PC-3 (cell line): ENCODE measurements at regions not wholly inside any gene's neighbourhood (a gene's known extent, or its start where the extent isn't known, plus 50 kb on each side); places are given as distances from the start of the nearest gene placed in this dataset.

Experiments
- ATAC-seq: fragments of 200-7000 bp; cut with Tn5 transposase; 2 replicates; pipeline ENCODE4 v1.9.1; 2020; ENCODE audit warnings: mild to moderate bottlenecking, moderate library complexity
- BruUV-seq: library from RNA; stranded (reverse); fragments of 400-500 nt; replicated peaks from 2 replicates; lab custom pipeline; 2021; lab: Mats Ljungman, UMichigan
- CTCF ChIA-PET: fragments of 300-600 bp; sonication (Branson Sonifier 250); formaldehyde crosslinking; loops from one replicate; lab custom pipeline; 2022; ENCODE audit warnings: antibody characterized with exemption; lab: Charles Lee
- POLR2A ChIA-PET: fragments of 300-600 bp; sonication (Branson Sonifier 250); formaldehyde crosslinking; loops from one replicate; lab custom pipeline; 2022; ENCODE audit warnings: antibody characterized with exemption; ENCODE audit not compliant: unreplicated experiment; lab: Charles Lee
- DNase-seq: peaks from one replicate; pipeline ENCODE4 v3.0.0-alpha.2; 2015
- H2AFZ ChIP-seq: fragments of 300-600 bp; sonication (generic); 2 replicates; pipeline ENCODE4 v1.6.0; 2016; ENCODE audit warnings: antibody characterized with exemption, low read length
- H3F3A ChIP-seq: fragments of 300-600 bp; sonication (generic); one replicate; pipeline ENCODE4 v1.6.0; 2017; ENCODE audit warnings: antibody characterized with exemption, low read length, control low read depth, mild to moderate bottlenecking; ENCODE audit not compliant: unreplicated experiment
- H3K27ac ChIP-seq: fragments of 300-600 bp; sonication (generic); 2 replicates; pipeline ENCODE4 v1.5.1; 2016; ENCODE audit warnings: mild to moderate bottlenecking, low read length
- H3K27me3 ChIP-seq: fragments of 300-600 bp; sonication (generic); 2 replicates; pipeline ENCODE4 v1.6.1; 2016; ENCODE audit warnings: low read length, mixed read lengths
- H3K36me3 ChIP-seq: fragments of 300-600 bp; sonication (generic); 2 replicates; pipeline ENCODE4 v1.6.1; 2016; ENCODE audit warnings: low read depth, mixed run types, low read length, mixed read lengths
- H3K4me1 ChIP-seq: fragments of 300-600 bp; sonication (generic); 2 replicates; pipeline ENCODE4 v1.5.1; 2016; ENCODE audit warnings: low read length; ENCODE audit not compliant: insufficient read depth
- H3K4me2 ChIP-seq: fragments of 300-600 bp; sonication (generic); 2 replicates; pipeline ENCODE4 v1.6.0; 2016; ENCODE audit warnings: low read length
- H3K4me3 ChIP-seq: fragments of 300-600 bp; sonication (generic); 2 replicates; pipeline ENCODE4 v1.5.1; 2016; ENCODE audit warnings: mild to moderate bottlenecking, low read length, mixed read lengths
- H3K79me2 ChIP-seq: fragments of 300-600 bp; sonication (generic); 2 replicates; pipeline ENCODE4 v1.6.1; 2017; ENCODE audit warnings: low read length, mixed read lengths
- H3K9ac ChIP-seq: fragments of 300-600 bp; sonication (generic); 2 replicates; pipeline ENCODE4 v1.6.0; 2016; ENCODE audit warnings: mild to moderate bottlenecking, low read length
- H3K9me2 ChIP-seq: fragments of 300-600 bp; sonication (generic); replicated peaks from 2 replicates; pipeline ENCODE4 v1.6.1; 2016; ENCODE audit warnings: mixed run types, low read length, mixed read lengths
- H3K9me3 ChIP-seq: fragments of 300-600 bp; sonication (generic); 2 replicates; pipeline ENCODE4 v1.6.1; 2016; ENCODE audit warnings: low read length, mixed read lengths
- H4K20me1 ChIP-seq: fragments of 300-600 bp; sonication (generic); 2 replicates; pipeline ENCODE4 v1.6.1; 2016; ENCODE audit warnings: low read length, mixed read lengths
- CTCF ChIP-seq: fragments of 300-600 bp; sonication (generic); conservative IDR thresholded peaks from 2 replicates; pipeline ENCODE4 v1.5.1; 2017; ENCODE audit warnings: antibody characterized with exemption, low read depth, mild to moderate bottlenecking, low read length
- EZH2 ChIP-seq: fragments of 300-600 bp; sonication (generic); IDR thresholded peaks from one replicate; pipeline ENCODE4 v1.6.1; 2017; ENCODE audit warnings: antibody characterized with exemption, mild to moderate bottlenecking, low read length; ENCODE audit not compliant: unreplicated experiment
- EZH2phosphoT487 ChIP-seq: fragments of 300-600 bp; sonication (generic); IDR thresholded peaks from 2 replicates; pipeline ENCODE4 v1.6.1; 2018; ENCODE audit warnings: mild to moderate bottlenecking, antibody characterized with exemption, low read length, borderline replicate concordance
- intact Hi-C: fragments of 100-400 bp; cut with micrococcal nuclease; formaldehyde crosslinking; loops from 2 replicates; pipeline ENCODE4 v1.9.0; 2023

GRCh38 chr7:41139789-41140188, 563.1 kb downstream of the INHBA start:
- Histone ChIP-seq H3K9ac (no peak overlapping the region), H4K20me1 (no peaks in the 10 kb centered on the region), H3K9me3 (no peaks in the 10 kb centered on the region), H3K4me3 (no peak overlapping the region), H3K79me2 (no peaks in the 10 kb centered on the region), H3F3A (no peaks in the 10 kb centered on the region), H3K27me3 (no peaks in the 10 kb centered on the region), H3K36me3 (no peaks in the 10 kb centered on the region), H3K4me2 (no peak overlapping the region), H3K27ac (no peak overlapping the region), H3K4me1 (peaks cover 7% of the 10 kb centered on the region), H3K9me2 (no peaks in the 10 kb centered on the region), H2AFZ (no peak overlapping the region)
- intact Hi-C loops, result no loop called here
- POLR2A ChIA-PET, result no interaction called here
- no peak for ATAC-seq
- no TSS peak for BruUV-seq
- no peak for DNase-seq
- CTCF ChIA-PET, result no interaction called here
- no peak for TF ChIP-seq CTCF
- no peak for TF ChIP-seq EZH2
- no peak for TF ChIP-seq EZH2phosphoT487

- Histone ChIP-seq H3K79me2 (no peaks in the 10 kb centered on the region), H2AFZ (no peak overlapping the region), H3K4me3 (no peak overlapping the region), H4K20me1 (no peaks in the 10 kb centered on the region), H3F3A (no peaks in the 10 kb centered on the region), H3K36me3 (no peaks in the 10 kb centered on the region), H3K9ac (no peak overlapping the region), H3K9me2 (no peaks in the 10 kb centered on the region), H3K9me3 (no peaks in the 10 kb centered on the region), H3K4me2 (no peak overlapping the region), H3K27me3 (no peaks in the 10 kb centered on the region), H3K4me1 (peaks cover 13% of the 10 kb centered on the region), H3K27ac (no peak overlapping the region)
- ChIA-PET POLR2A (no interaction called here), CTCF (no interaction called here)
- intact Hi-C loops, result no loop called here
- BruUV-seq, result no TSS peak
- no peak for TF ChIP-seq CTCF
- TF ChIP-seq EZH2phosphoT487, result no peak
- TF ChIP-seq EZH2, result no peak
- ATAC-seq (no peak), DNase-seq (no peak)
Observed at GRCh38 chr7:41136551-41136950, 566.3 kb downstream of the INHBA start.

DNA sequence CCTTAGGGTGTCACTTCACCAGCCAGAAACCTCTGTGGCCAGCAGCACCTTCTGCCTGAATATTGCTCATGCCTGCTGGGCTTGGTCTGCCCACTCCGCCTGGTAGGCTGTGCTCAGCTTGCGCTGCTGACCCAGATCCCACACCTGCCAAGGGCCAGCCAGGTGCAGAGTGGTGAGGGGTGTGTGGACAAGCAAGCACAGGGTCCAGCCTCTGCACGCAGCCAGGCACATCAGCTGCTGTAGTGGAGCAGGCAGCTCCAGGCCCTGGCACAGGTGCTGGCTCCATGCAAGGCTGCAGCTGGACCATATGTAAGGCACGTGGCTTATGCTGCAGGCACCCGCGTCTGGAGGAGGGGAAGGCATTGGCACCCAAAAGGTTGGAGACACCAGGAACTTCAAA, 567.4 kb downstream of the INHBA start:
- H3K4me2 ChIP-seq, result no peak overlapping the region
- no TSS peak for BruUV-seq

More for the DNA sequence above, 567.4 kb downstream of the INHBA start:
- POLR2A ChIA-PET, result no interaction called here
- Histone ChIP-seq H2AFZ (no peak overlapping the region), H3K27ac (no peak overlapping the region), H3K36me3 (no peaks in the 10 kb centered on the region), H3K9me3 (no peaks in the 10 kb centered on the region), H3K9me2 (no peaks in the 10 kb centered on the region), H4K20me1 (no peaks in the 10 kb centered on the region), H3K4me3 (no peak overlapping the region), H3K4me1 (peaks cover 13% of the 10 kb centered on the region), H3F3A (no peaks in the 10 kb centered on the region), H3K27me3 (no peaks in the 10 kb centered on the region), H3K9ac (no peak overlapping the region), H3K79me2 (no peaks in the 10 kb centered on the region)
- ATAC-seq, result no peak
- CTCF ChIA-PET, result no interaction called here
- intact Hi-C loops, result no loop called here
- no peak for DNase-seq
- TF ChIP-seq CTCF, result no peak
- no peak for TF ChIP-seq EZH2phosphoT487
- TF ChIP-seq EZH2, result no peak
